ENCODE measurements at regions not wholly inside any gene's neighbourhood (a gene's known extent, or its start where the extent isn't known, plus 50 kb on each side); places are given as distances from the start of the nearest gene placed in this dataset.

- no peak for TF ChIP-seq POLR2AphosphoS5 (IDR thresholded peaks at IDR 0.05; ENCODE audit: low read depth)
- no peak for TF ChIP-seq CTCF (IDR thresholded peaks at IDR 0.05; ENCODE audit: insufficient read depth, low read length)
- TF ChIP-seq GABPA (IDR thresholded peaks at IDR 0.05; ENCODE audit: low read depth): no peak
- no peak for TF ChIP-seq REST (IDR thresholded peaks at IDR 0.05; ENCODE audit: insufficient replicate concordance, low read depth)
- TF ChIP-seq SPI1 (IDR thresholded peaks at IDR 0.05; ENCODE audit: borderline replicate concordance, low read depth): no peak
These were observed 2277.1 kb downstream of the TP53TG3F start for GRCh38 chr16:35736546-35736945.
